ENCODE measurements at regions not wholly inside any gene's neighbourhood (a gene's known extent, or its start where the extent isn't known, plus 50 kb on each side); places are given as distances from the start of the nearest gene placed in this dataset.

GRCh38 chr3:176969066-176969465, 228.2 kb downstream of the TBL1XR1 start:
- TF ChIP-seq CTCF (IDR thresholded peaks at IDR 0.05; ENCODE audit: control insufficient read depth, insufficient read depth, low read depth, low read length, missing control alignments) = no peak
- H3K4me3 ChIP-seq (ENCODE audit: control insufficient read depth, low read depth, low read length) = no peak overlapping the region
- DNase-seq (ENCODE audit: low read depth) = no peak

- TF ChIP-seq CTCF (IDR thresholded peaks at IDR 0.05; ENCODE audit: control insufficient read depth, insufficient read depth, low read depth, low read length, missing control alignments) = no peak
- DNase-seq (ENCODE audit: low read depth) = no peak
- no peak overlapping the region for H3K4me3 ChIP-seq (ENCODE audit: control insufficient read depth, low read depth, low read length)
Observed at GRCh38 chr3:176968631-176969030, 228.7 kb downstream of the TBL1XR1 start.

GRCh38 chr3:176967522-176967921, 229.8 kb downstream of the TBL1XR1 start:
- TF ChIP-seq CTCF (IDR thresholded peaks at IDR 0.05; ENCODE audit: control insufficient read depth, insufficient read depth, low read depth, low read length, missing control alignments) = no peak

GRCh38 chr3:176964661-176965060, 232.6 kb downstream of the TBL1XR1 start:
- no peak for DNase-seq (ENCODE audit: low read depth)
- H3K4me3 ChIP-seq (ENCODE audit: control insufficient read depth, low read depth, low read length) = no peak overlapping the region
- no peak for TF ChIP-seq CTCF (IDR thresholded peaks at IDR 0.05; ENCODE audit: control insufficient read depth, insufficient read depth, low read depth, low read length, missing control alignments)

More at GRCh38 chr3:176967522-176967921, 229.8 kb downstream of the TBL1XR1 start:
- DNase-seq (ENCODE audit: low read depth) = no peak
- H3K4me3 ChIP-seq (ENCODE audit: control insufficient read depth, low read depth, low read length) = no peak overlapping the region

GRCh38 chr3:176961916-176962315, 235.4 kb downstream of the TBL1XR1 start:
- no peak for DNase-seq (ENCODE audit: low read depth)
- H3K4me3 ChIP-seq (ENCODE audit: control insufficient read depth, low read depth, low read length) = no peak overlapping the region
- no peak for TF ChIP-seq CTCF (IDR thresholded peaks at IDR 0.05; ENCODE audit: control insufficient read depth, insufficient read depth, low read depth, low read length, missing control alignments)

GRCh38 chr3:176959867-176960266, 237.4 kb downstream of the TBL1XR1 start:
- no peak for DNase-seq (ENCODE audit: low read depth)
- no peak for TF ChIP-seq CTCF (IDR thresholded peaks at IDR 0.05; ENCODE audit: control insufficient read depth, insufficient read depth, low read depth, low read length, missing control alignments)
- H3K4me3 ChIP-seq (ENCODE audit: control insufficient read depth, low read depth, low read length) = no peak overlapping the region

GRCh38 chr3:176958560-176958959, 238.7 kb downstream of the TBL1XR1 start:
- no peak for TF ChIP-seq CTCF (IDR thresholded peaks at IDR 0.05; ENCODE audit: control insufficient read depth, insufficient read depth, low read depth, low read length, missing control alignments)
- DNase-seq (ENCODE audit: low read depth) = no peak

More at GRCh38 chr3:176958560-176958959, 238.7 kb downstream of the TBL1XR1 start:
- no peak overlapping the region for H3K4me3 ChIP-seq (ENCODE audit: control insufficient read depth, low read depth, low read length)

Data from AG09309 (cell line).